ENCODE measurements at regions not wholly inside any gene's neighbourhood (a gene's known extent, or its start where the extent isn't known, plus 50 kb on each side); places are given as distances from the start of the nearest gene placed in this dataset.

DNA sequence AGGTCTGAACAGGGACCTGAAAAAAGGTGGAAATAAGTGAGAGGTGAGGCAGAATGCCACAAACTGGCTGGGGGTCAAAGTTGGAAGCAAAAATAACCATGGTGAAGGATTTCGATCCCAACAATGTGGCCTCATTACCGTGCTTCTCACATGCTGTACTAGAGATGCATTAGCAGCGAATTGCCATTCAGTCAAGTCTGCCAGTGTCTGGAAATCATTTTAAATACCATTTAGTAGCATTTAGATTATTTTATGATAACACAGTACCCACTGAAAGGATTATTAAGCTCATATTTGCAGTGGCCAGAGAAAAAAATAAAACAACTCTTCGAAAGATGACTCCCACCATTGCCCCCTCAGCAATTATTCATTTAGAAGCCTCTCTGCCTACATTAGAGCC lies 294.6 kb upstream of the SLC24A2 start:
- Histone ChIP-seq H3K4me1 (ENCODE audit: control insufficient read depth, insufficient read depth, low read length) (no peaks in the 10 kb centered on the region), H3K9me3 (ENCODE audit: control insufficient read depth, insufficient read depth, low read depth, low read length) (no peaks in the 10 kb centered on the region), H3K4me3 (ENCODE audit: low read depth, low read length) (no peak overlapping the region), H3K36me3 (ENCODE audit: control insufficient read depth, insufficient read depth, low read length) (no peaks in the 10 kb centered on the region), H3K27ac (ENCODE audit: low read depth, low read length) (no peak overlapping the region), H3K9ac (ENCODE audit: low read length) (no peak overlapping the region), H3K27me3 (ENCODE audit: control insufficient read depth, insufficient read depth, low read length) (no peaks in the 10 kb centered on the region)

DNA sequence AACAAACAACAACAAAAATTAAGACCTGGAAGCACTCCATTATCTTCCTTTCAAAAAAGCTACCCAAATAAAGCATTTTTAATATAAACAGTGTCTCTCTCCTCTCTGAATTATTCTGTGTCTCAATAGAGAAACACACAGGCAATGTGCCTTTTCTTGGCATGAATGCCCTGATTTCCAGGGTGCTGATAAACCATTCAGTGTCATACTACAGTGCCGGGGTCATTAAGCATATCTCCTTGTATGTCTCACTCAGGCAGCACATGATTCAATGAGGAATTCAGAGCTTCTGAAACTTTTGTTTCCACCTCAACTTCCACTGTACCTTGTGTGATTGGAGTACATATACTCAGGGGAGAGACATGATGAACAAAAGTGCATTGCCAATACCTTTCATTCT lies 294.0 kb upstream of the SLC24A2 start:
- H3K4me1 ChIP-seq (ENCODE audit: control insufficient read depth, insufficient read depth, low read length), result no peaks in the 10 kb centered on the region
- no peaks in the 10 kb centered on the region for H3K27me3 ChIP-seq (ENCODE audit: control insufficient read depth, insufficient read depth, low read length)
- no peaks in the 10 kb centered on the region for H3K9me3 ChIP-seq (ENCODE audit: control insufficient read depth, insufficient read depth, low read depth, low read length)
- H3K9ac ChIP-seq (ENCODE audit: low read length), result no peak overlapping the region
- no peak overlapping the region for H3K27ac ChIP-seq (ENCODE audit: low read depth, low read length)
- H3K36me3 ChIP-seq (ENCODE audit: control insufficient read depth, insufficient read depth, low read length), result no peaks in the 10 kb centered on the region
- H3K4me3 ChIP-seq (ENCODE audit: low read depth, low read length), result no peak overlapping the region

DNA sequence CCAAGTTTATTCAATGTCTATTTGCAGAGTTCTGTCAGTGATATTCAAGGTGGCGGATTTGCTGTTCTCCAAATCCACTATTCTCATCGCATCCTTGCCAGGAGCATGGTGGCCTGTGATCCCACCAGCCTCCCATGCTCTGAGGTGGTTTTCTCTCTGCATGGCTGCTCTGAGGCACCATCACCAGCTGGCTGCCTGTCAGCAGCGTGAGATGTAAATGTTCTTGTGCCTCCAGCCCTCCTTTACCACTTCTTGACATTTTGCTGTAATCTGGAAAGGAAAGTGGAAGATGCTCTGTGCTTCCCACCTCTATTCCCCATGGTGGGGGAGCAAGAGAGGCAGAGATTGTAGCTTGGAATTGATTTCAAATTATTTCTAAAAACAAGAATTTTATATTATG lies 293.6 kb upstream of the SLC24A2 start:
- Histone ChIP-seq H3K27ac (ENCODE audit: low read depth, low read length) (no peak overlapping the region), H3K4me3 (ENCODE audit: low read depth, low read length) (no peak overlapping the region), H3K36me3 (ENCODE audit: control insufficient read depth, insufficient read depth, low read length) (no peaks in the 10 kb centered on the region), H3K9ac (ENCODE audit: low read length) (no peak overlapping the region), H3K4me1 (ENCODE audit: control insufficient read depth, insufficient read depth, low read length) (no peaks in the 10 kb centered on the region), H3K27me3 (ENCODE audit: control insufficient read depth, insufficient read depth, low read length) (no peaks in the 10 kb centered on the region), H3K9me3 (ENCODE audit: control insufficient read depth, insufficient read depth, low read depth, low read length) (no peaks in the 10 kb centered on the region)

DNA sequence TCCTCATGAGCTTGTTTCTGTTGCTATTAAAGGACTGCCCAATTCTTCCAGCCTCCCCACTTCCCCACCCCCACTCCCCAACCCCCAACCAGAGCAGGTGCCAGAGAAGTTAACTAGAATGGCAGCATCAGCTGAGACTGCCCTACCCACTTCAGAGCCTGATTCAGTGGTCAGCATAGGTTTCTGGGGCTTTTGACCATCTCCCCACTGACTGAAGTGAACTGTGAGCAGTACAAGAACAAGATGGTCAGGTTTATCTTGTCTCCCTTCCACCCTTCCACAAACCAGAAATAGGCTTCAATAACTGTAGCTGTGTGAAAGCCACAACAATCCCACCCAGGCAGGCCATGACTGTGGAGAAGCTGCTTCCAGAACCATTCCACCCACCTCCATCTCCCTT lies 289.4 kb upstream of the SLC24A2 start:
- Histone ChIP-seq H3K27me3 (ENCODE audit: control insufficient read depth, insufficient read depth, low read length) (no peaks in the 10 kb centered on the region), H3K27ac (ENCODE audit: low read depth, low read length) (no peak overlapping the region), H3K9me3 (ENCODE audit: control insufficient read depth, insufficient read depth, low read depth, low read length) (no peaks in the 10 kb centered on the region), H3K36me3 (ENCODE audit: control insufficient read depth, insufficient read depth, low read length) (no peaks in the 10 kb centered on the region), H3K9ac (ENCODE audit: low read length) (no peak overlapping the region), H3K4me3 (ENCODE audit: low read depth, low read length) (no peak overlapping the region), H3K4me1 (ENCODE audit: control insufficient read depth, insufficient read depth, low read length) (no peaks in the 10 kb centered on the region)

DNA sequence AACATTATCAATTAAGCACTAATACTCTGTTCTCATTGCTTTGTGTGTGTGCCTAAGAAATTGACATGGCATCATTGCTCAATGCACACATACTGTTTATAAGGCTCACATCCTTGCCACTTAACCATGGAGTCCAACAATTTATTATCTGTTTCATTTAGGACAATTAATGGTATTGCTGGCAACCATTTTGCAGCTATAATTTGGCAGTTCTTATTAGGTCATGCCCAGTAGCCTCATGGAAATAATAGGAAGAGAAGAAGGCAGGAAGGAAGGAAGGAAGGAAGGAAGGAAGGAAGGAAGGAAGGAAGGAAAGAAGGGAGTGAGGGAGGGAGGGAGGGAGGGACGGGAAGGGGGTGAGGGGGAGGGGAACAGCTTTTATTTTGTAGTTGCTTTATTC lies 285.5 kb upstream of the SLC24A2 start:
- H3K9me3 ChIP-seq (ENCODE audit: control insufficient read depth, insufficient read depth, low read depth, low read length), result no peaks in the 10 kb centered on the region
- no peaks in the 10 kb centered on the region for H3K27me3 ChIP-seq (ENCODE audit: control insufficient read depth, insufficient read depth, low read length)
- H3K36me3 ChIP-seq (ENCODE audit: control insufficient read depth, insufficient read depth, low read length), result no peaks in the 10 kb centered on the region
- no peaks in the 10 kb centered on the region for H3K4me1 ChIP-seq (ENCODE audit: control insufficient read depth, insufficient read depth, low read length)
- H3K27ac ChIP-seq (ENCODE audit: low read depth, low read length), result no peak overlapping the region
- no peak overlapping the region for H3K4me3 ChIP-seq (ENCODE audit: low read depth, low read length)
- no peak overlapping the region for H3K9ac ChIP-seq (ENCODE audit: low read length)

DNA sequence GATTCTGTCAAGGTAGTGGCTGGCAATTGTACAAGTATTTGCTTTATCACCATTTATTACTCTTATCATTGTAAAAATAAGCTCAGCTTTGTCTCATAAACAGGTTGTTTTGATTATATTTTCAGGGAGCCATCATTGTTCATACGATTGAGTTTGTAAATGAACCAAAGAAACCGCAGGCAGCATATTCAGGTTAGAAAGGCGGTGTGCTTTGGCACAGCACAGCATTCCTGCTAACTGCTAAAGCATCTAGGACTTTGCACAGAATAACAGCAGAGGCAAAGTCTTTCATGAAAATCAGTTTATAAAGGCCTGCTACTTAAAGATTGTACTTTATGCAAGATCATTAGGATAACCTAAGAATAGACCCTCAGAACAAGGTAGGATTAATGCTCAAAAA lies 281.5 kb upstream of the SLC24A2 start:
- Histone ChIP-seq H3K27ac (ENCODE audit: low read depth, low read length) (no peak overlapping the region), H3K9ac (ENCODE audit: low read length) (no peak overlapping the region), H3K36me3 (ENCODE audit: control insufficient read depth, insufficient read depth, low read length) (no peaks in the 10 kb centered on the region), H3K9me3 (ENCODE audit: control insufficient read depth, insufficient read depth, low read depth, low read length) (no peaks in the 10 kb centered on the region), H3K4me1 (ENCODE audit: control insufficient read depth, insufficient read depth, low read length) (no peaks in the 10 kb centered on the region), H3K4me3 (ENCODE audit: low read depth, low read length) (no peak overlapping the region), H3K27me3 (ENCODE audit: control insufficient read depth, insufficient read depth, low read length) (no peaks in the 10 kb centered on the region)

DNA sequence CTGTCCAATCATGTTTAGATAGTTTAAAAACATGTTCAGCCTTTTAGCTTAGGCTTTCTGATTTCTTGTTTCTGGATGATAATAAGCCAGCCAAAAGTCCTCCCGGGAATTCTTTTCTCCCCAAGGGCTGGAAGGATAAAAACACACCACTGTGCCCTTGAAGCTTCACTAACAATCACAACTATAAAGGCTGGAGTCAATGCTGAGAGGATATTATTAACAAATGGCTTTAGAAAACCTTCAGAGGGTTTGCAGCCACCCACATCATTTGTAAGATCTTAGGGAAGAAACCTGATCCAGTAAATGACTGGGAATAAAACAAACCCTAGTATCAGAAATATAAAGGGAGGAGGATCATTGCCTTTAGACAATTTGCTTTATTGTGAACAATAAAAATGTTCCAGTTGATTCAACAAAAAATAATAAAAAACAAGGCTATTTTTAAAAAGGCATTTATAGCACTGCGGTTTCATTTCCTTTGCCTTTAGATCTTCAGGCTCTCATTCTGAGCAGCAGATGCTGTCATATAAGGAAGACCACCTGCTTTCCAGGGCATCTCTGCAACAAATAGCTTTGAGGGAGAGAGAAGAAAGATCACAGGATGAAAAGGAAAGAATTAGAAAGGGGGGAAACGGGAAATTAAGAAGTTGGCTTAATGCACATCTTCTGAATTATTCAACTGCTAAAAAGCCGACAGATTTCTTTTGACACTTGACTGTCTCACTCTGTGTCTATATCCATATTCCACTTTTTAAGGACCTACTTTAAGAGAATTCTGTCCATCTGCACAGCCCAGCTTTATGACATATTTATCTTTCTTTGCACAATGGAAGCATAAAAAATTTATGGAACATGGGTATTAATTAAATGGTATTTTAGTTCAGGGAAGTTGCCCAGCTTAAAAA lies 277.2 kb upstream of the SLC24A2 start:
- H3K27me3 ChIP-seq (ENCODE audit: control insufficient read depth, insufficient read depth, low read length), result no peaks in the 10 kb centered on the region
- no peaks in the 10 kb centered on the region for H3K4me1 ChIP-seq (ENCODE audit: control insufficient read depth, insufficient read depth, low read length)
- no peak overlapping the region for H3K9ac ChIP-seq (ENCODE audit: low read length)
- H3K27ac ChIP-seq (ENCODE audit: low read depth, low read length), result no peak overlapping the region
- H3K9me3 ChIP-seq (ENCODE audit: control insufficient read depth, insufficient read depth, low read depth, low read length), result no peaks in the 10 kb centered on the region
- no peaks in the 10 kb centered on the region for H3K36me3 ChIP-seq (ENCODE audit: control insufficient read depth, insufficient read depth, low read length)
- H3K4me3 ChIP-seq (ENCODE audit: low read depth, low read length), result no peak overlapping the region

DNA sequence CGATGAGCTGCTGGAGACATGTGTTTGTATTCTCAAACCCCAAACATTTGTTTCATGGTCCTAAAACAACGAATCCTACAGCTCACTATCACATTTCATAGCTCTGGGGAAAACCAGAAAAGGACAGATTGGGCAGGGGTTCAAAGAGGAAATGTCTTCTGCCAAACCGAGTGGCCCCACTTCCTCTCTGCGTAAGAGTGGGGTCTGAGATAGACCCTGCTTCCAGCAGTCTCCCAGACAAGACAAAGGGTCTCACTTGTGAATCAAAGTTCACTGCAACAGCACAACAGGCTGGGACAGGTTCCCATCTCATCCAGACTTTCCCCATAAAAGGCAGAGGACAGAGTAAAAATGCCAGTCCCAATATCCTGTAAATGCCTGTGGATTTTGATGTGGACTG lies 276.2 kb upstream of the SLC24A2 start:
- no peaks in the 10 kb centered on the region for H3K4me1 ChIP-seq (ENCODE audit: control insufficient read depth, insufficient read depth, low read length)
- no peak overlapping the region for H3K9ac ChIP-seq (ENCODE audit: low read length)
- no peak overlapping the region for H3K4me3 ChIP-seq (ENCODE audit: low read depth, low read length)
- no peaks in the 10 kb centered on the region for H3K36me3 ChIP-seq (ENCODE audit: control insufficient read depth, insufficient read depth, low read length)
- H3K9me3 ChIP-seq (ENCODE audit: control insufficient read depth, insufficient read depth, low read depth, low read length), result no peaks in the 10 kb centered on the region
- H3K27ac ChIP-seq (ENCODE audit: low read depth, low read length), result no peak overlapping the region
- H3K27me3 ChIP-seq (ENCODE audit: control insufficient read depth, insufficient read depth, low read length), result no peaks in the 10 kb centered on the region

DNA sequence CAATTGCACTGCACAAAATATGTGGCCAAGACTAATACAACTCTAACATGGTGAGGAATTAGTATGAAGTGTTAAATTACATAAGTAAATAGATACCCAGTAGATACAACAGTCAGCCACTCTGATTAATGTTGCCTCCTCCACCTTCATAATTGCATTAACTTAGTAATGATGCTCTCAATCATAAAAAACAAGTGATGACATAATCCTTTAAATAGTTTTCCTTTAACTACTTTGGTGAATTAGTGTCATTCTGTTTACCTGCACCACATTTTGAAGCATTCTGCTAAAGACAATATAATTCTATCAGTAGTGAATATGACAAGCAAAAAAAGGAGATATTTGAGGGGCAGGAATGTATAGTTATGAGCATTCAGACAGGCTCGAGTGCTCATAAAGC lies 265.9 kb upstream of the SLC24A2 start:
- Histone ChIP-seq H3K4me1 (ENCODE audit: control insufficient read depth, insufficient read depth, low read length) (no peaks in the 10 kb centered on the region), H3K27ac (ENCODE audit: low read depth, low read length) (no peak overlapping the region), H3K4me3 (ENCODE audit: low read depth, low read length) (no peak overlapping the region), H3K27me3 (ENCODE audit: control insufficient read depth, insufficient read depth, low read length) (no peaks in the 10 kb centered on the region), H3K36me3 (ENCODE audit: control insufficient read depth, insufficient read depth, low read length) (no peaks in the 10 kb centered on the region), H3K9me3 (ENCODE audit: control insufficient read depth, insufficient read depth, low read depth, low read length) (no peaks in the 10 kb centered on the region), H3K9ac (ENCODE audit: low read length) (no peak overlapping the region)

DNA sequence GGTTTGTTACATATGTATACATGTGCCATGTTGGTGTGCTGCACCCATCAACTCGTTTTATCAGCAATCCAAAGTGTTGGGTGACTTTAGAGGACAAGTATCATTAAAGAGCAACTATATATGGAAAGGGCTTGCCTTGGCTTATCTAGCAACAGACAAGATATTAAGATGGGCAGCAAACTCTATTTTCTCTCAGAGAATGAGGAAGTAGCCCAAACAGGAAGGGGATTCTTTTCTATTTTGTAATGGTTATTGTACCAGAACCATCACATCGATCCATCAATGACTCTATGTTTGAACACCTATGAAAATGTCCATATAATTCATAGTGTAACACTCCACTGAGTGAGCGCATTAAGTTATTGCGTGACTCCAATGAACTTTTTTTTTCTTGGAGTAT lies 260.1 kb upstream of the SLC24A2 start:
- Histone ChIP-seq H3K36me3 (ENCODE audit: control insufficient read depth, insufficient read depth, low read length) (no peaks in the 10 kb centered on the region), H3K9me3 (ENCODE audit: control insufficient read depth, insufficient read depth, low read depth, low read length) (no peaks in the 10 kb centered on the region), H3K4me1 (ENCODE audit: control insufficient read depth, insufficient read depth, low read length) (no peaks in the 10 kb centered on the region), H3K9ac (ENCODE audit: low read length) (no peak overlapping the region), H3K27me3 (ENCODE audit: control insufficient read depth, insufficient read depth, low read length) (no peaks in the 10 kb centered on the region), H3K4me3 (ENCODE audit: low read depth, low read length) (no peak overlapping the region), H3K27ac (ENCODE audit: low read depth, low read length) (no peak overlapping the region)

DNA sequence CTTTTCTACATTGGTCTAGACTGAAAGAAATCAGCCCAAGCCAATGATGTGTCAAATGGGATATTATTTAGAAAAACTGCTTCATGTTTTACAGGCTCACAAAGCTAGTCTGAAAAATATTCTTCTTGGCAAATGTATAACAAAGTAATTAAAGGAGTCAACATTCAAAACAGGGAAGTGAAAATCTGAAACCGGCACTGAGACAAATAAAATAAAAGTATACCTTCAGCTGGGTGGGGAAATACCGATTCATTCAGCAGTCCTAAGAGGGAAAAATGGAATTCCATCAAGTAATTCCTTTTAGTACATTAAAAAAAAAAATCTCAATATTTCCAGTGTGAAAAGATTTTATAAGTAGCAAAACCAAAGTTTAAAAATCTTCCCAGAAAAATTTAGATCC lies 259.6 kb upstream of the SLC24A2 start:
- Histone ChIP-seq H3K9me3 (ENCODE audit: control insufficient read depth, insufficient read depth, low read depth, low read length) (no peaks in the 10 kb centered on the region), H3K27me3 (ENCODE audit: control insufficient read depth, insufficient read depth, low read length) (no peaks in the 10 kb centered on the region), H3K9ac (ENCODE audit: low read length) (no peak overlapping the region), H3K4me1 (ENCODE audit: control insufficient read depth, insufficient read depth, low read length) (no peaks in the 10 kb centered on the region), H3K36me3 (ENCODE audit: control insufficient read depth, insufficient read depth, low read length) (no peaks in the 10 kb centered on the region), H3K4me3 (ENCODE audit: low read depth, low read length) (no peak overlapping the region), H3K27ac (ENCODE audit: low read depth, low read length) (no peak overlapping the region)
